Stimulated activated memory B cell treated with anti-CD40 and anti-IgM and Interleukin-4, amounts not matched to agents 10 μg/mL and 1 μg/mL and 100 μg/mL, for 72 hours (primary cell): ENCODE measurements at regions not wholly inside any gene's neighbourhood (a gene's known extent, or its start where the extent isn't known, plus 50 kb on each side); places are given as distances from the start of the nearest gene placed in this dataset.

Experiments used
- ATAC-seq: fragments of 150-1000 bp; cut with Tn5 transposase; 2 replicates; pipeline ENCODE4 v1.10.0; 2021
- H3K27ac Mint-ChIP-seq: one replicate; pipeline ENCODE4 v1.8.0; 2022; ENCODE audit warnings: mild to moderate bottlenecking, mixed read lengths
- H3K27me3 Mint-ChIP-seq: one replicate; pipeline ENCODE4 v1.8.0; 2022; ENCODE audit warnings: mixed read lengths
- H3K36me3 Mint-ChIP-seq: one replicate; pipeline ENCODE4 v1.8.0; 2022; ENCODE audit warnings: mixed read lengths
- H3K4me1 Mint-ChIP-seq: one replicate; pipeline ENCODE4 v1.8.0; 2022; ENCODE audit warnings: mixed read lengths
- H3K4me3 Mint-ChIP-seq: one replicate; pipeline ENCODE4 v1.8.0; 2022; ENCODE audit warnings: mild to moderate bottlenecking, moderate library complexity, mixed read lengths
- H3K9me3 Mint-ChIP-seq: one replicate; pipeline ENCODE4 v1.8.0; 2022; ENCODE audit warnings: mixed read lengths

- Mint-ChIP-seq H3K4me3 (no peak overlapping the region), H3K9me3 (peaks cover 3% of the 10 kb centered on the region), H3K4me1 (no peaks in the 10 kb centered on the region), H3K27ac (no peak overlapping the region), H3K36me3 (no peaks in the 10 kb centered on the region), H3K27me3 (no peaks in the 10 kb centered on the region)
- ATAC-seq: no peak
Observed at GRCh38 chr7:110336423-110336822, 754.5 kb upstream of the LRRN3 start.

GRCh38 chr7:110337646-110338045 lies 753.3 kb upstream of the LRRN3 start:
- no peaks in the 10 kb centered on the region for H3K4me1 Mint-ChIP-seq
- no peaks in the 10 kb centered on the region for H3K27me3 Mint-ChIP-seq
- H3K27ac Mint-ChIP-seq: no peak overlapping the region
- no peak overlapping the region for H3K4me3 Mint-ChIP-seq
- H3K36me3 Mint-ChIP-seq: no peaks in the 10 kb centered on the region
- H3K9me3 Mint-ChIP-seq: peaks cover 3% of the 10 kb centered on the region
- no peak for ATAC-seq

- no peaks in the 10 kb centered on the region for H3K9me3 Mint-ChIP-seq
- H3K4me3 Mint-ChIP-seq: no peak overlapping the region
- no peak overlapping the region for H3K27ac Mint-ChIP-seq
- H3K27me3 Mint-ChIP-seq: no peaks in the 10 kb centered on the region
- H3K4me1 Mint-ChIP-seq: no peaks in the 10 kb centered on the region
- ATAC-seq: no peak
- H3K36me3 Mint-ChIP-seq: no peaks in the 10 kb centered on the region
Observed at GRCh38 chr7:110347081-110347480, 743.8 kb upstream of the LRRN3 start.

- Mint-ChIP-seq H3K27ac (no peak overlapping the region), H3K27me3 (no peaks in the 10 kb centered on the region), H3K4me1 (no peaks in the 10 kb centered on the region), H3K36me3 (no peaks in the 10 kb centered on the region), H3K9me3 (peaks cover 4% of the 10 kb centered on the region), H3K4me3 (no peak overlapping the region)
- no peak for ATAC-seq
Observed at GRCh38 chr7:110356438-110356837, 734.5 kb upstream of the LRRN3 start.

GRCh38 chr7:110358028-110358427 lies 732.9 kb upstream of the LRRN3 start:
- H3K4me1 Mint-ChIP-seq: no peaks in the 10 kb centered on the region
- no peak overlapping the region for H3K27ac Mint-ChIP-seq
- peaks cover 8% of the 10 kb centered on the region for H3K9me3 Mint-ChIP-seq
- no peak overlapping the region for H3K4me3 Mint-ChIP-seq
- ATAC-seq: no peak
- no peaks in the 10 kb centered on the region for H3K36me3 Mint-ChIP-seq
- no peaks in the 10 kb centered on the region for H3K27me3 Mint-ChIP-seq

- H3K4me1 Mint-ChIP-seq: no peaks in the 10 kb centered on the region
- no peak for ATAC-seq
- no peak overlapping the region for H3K27ac Mint-ChIP-seq
Observed at GRCh38 chr7:110371709-110372108, 719.2 kb upstream of the LRRN3 start.

GRCh38 chr7:110372685-110373084 lies 718.2 kb upstream of the LRRN3 start:
- no peaks in the 10 kb centered on the region for H3K27me3 Mint-ChIP-seq
- H3K27ac Mint-ChIP-seq: no peak overlapping the region
- H3K36me3 Mint-ChIP-seq: no peaks in the 10 kb centered on the region
- H3K4me3 Mint-ChIP-seq: no peak overlapping the region
- ATAC-seq: no peak
- no peaks in the 10 kb centered on the region for H3K4me1 Mint-ChIP-seq
- peaks cover 5% of the 10 kb centered on the region for H3K9me3 Mint-ChIP-seq

More at GRCh38 chr7:110371709-110372108, 719.2 kb upstream of the LRRN3 start:
- Mint-ChIP-seq H3K36me3 (no peaks in the 10 kb centered on the region), H3K4me3 (no peak overlapping the region), H3K27me3 (no peaks in the 10 kb centered on the region), H3K9me3 (peaks cover 5% of the 10 kb centered on the region)

GRCh38 chr7:110373416-110373815 lies 717.5 kb upstream of the LRRN3 start:
- H3K4me1 Mint-ChIP-seq: no peaks in the 10 kb centered on the region
- no peak overlapping the region for H3K27ac Mint-ChIP-seq
- peaks cover 5% of the 10 kb centered on the region for H3K9me3 Mint-ChIP-seq
- no peak for ATAC-seq
- no peak overlapping the region for H3K4me3 Mint-ChIP-seq
- H3K27me3 Mint-ChIP-seq: no peaks in the 10 kb centered on the region
- no peaks in the 10 kb centered on the region for H3K36me3 Mint-ChIP-seq

- ATAC-seq: no peak
- Mint-ChIP-seq H3K27me3 (no peaks in the 10 kb centered on the region), H3K4me1 (no peaks in the 10 kb centered on the region), H3K36me3 (no peaks in the 10 kb centered on the region), H3K9me3 (peaks cover 5% of the 10 kb centered on the region), H3K27ac (no peak overlapping the region), H3K4me3 (no peak overlapping the region)
Observed at GRCh38 chr7:110373859-110374258, 717.1 kb upstream of the LRRN3 start.

- H3K9me3 Mint-ChIP-seq: peaks cover 5% of the 10 kb centered on the region
- ATAC-seq: no peak
- H3K36me3 Mint-ChIP-seq: no peaks in the 10 kb centered on the region
- H3K27me3 Mint-ChIP-seq: no peaks in the 10 kb centered on the region
- no peak overlapping the region for H3K4me3 Mint-ChIP-seq
- H3K27ac Mint-ChIP-seq: no peak overlapping the region
- H3K4me1 Mint-ChIP-seq: no peaks in the 10 kb centered on the region
Observed at GRCh38 chr7:110375068-110375467, 715.9 kb upstream of the LRRN3 start.

GRCh38 chr7:110382736-110383135 lies 708.2 kb upstream of the LRRN3 start:
- Mint-ChIP-seq H3K36me3 (no peaks in the 10 kb centered on the region), H3K27ac (no peak overlapping the region), H3K9me3 (no peaks in the 10 kb centered on the region), H3K27me3 (no peaks in the 10 kb centered on the region), H3K4me3 (no peak overlapping the region), H3K4me1 (no peaks in the 10 kb centered on the region)
- no peak for ATAC-seq

GRCh38 chr7:110386006-110386405 lies 704.9 kb upstream of the LRRN3 start:
- H3K27me3 Mint-ChIP-seq: no peaks in the 10 kb centered on the region
- H3K4me3 Mint-ChIP-seq: no peak overlapping the region
- H3K9me3 Mint-ChIP-seq: no peaks in the 10 kb centered on the region

GRCh38 chr7:110386913-110387312 lies 704.0 kb upstream of the LRRN3 start:
- H3K4me3 Mint-ChIP-seq: no peak overlapping the region
- H3K9me3 Mint-ChIP-seq: no peaks in the 10 kb centered on the region

More at GRCh38 chr7:110386006-110386405, 704.9 kb upstream of the LRRN3 start:
- no peaks in the 10 kb centered on the region for H3K4me1 Mint-ChIP-seq
- no peaks in the 10 kb centered on the region for H3K36me3 Mint-ChIP-seq
- ATAC-seq: no peak
- H3K27ac Mint-ChIP-seq: no peak overlapping the region

GRCh38 chr7:110387689-110388088 lies 703.2 kb upstream of the LRRN3 start:
- H3K9me3 Mint-ChIP-seq: no peaks in the 10 kb centered on the region
- no peak overlapping the region for H3K4me3 Mint-ChIP-seq
- H3K36me3 Mint-ChIP-seq: no peaks in the 10 kb centered on the region
- no peaks in the 10 kb centered on the region for H3K27me3 Mint-ChIP-seq
- no peak for ATAC-seq
- no peaks in the 10 kb centered on the region for H3K4me1 Mint-ChIP-seq
- no peak overlapping the region for H3K27ac Mint-ChIP-seq

More at GRCh38 chr7:110386913-110387312, 704.0 kb upstream of the LRRN3 start:
- H3K27ac Mint-ChIP-seq: no peak overlapping the region
- no peaks in the 10 kb centered on the region for H3K27me3 Mint-ChIP-seq
- no peaks in the 10 kb centered on the region for H3K4me1 Mint-ChIP-seq
- ATAC-seq: no peak
- H3K36me3 Mint-ChIP-seq: no peaks in the 10 kb centered on the region

GRCh38 chr7:110388457-110388856 lies 702.5 kb upstream of the LRRN3 start:
- Mint-ChIP-seq H3K36me3 (no peaks in the 10 kb centered on the region), H3K9me3 (no peaks in the 10 kb centered on the region), H3K4me3 (no peak overlapping the region), H3K27ac (no peak overlapping the region), H3K27me3 (no peaks in the 10 kb centered on the region), H3K4me1 (no peaks in the 10 kb centered on the region)
- no peak for ATAC-seq

- no peak for ATAC-seq
- Mint-ChIP-seq H3K4me1 (no peaks in the 10 kb centered on the region), H3K27me3 (no peaks in the 10 kb centered on the region), H3K4me3 (no peak overlapping the region), H3K9me3 (no peaks in the 10 kb centered on the region), H3K27ac (no peak overlapping the region), H3K36me3 (no peaks in the 10 kb centered on the region)
Observed at GRCh38 chr7:110396021-110396420, 694.9 kb upstream of the LRRN3 start.
